ENCODE measurements at regions not wholly inside any gene's neighbourhood (a gene's known extent, or its start where the extent isn't known, plus 50 kb on each side); places are given as distances from the start of the nearest gene placed in this dataset.
"Not testable (repeated sequence)": the region's sequence is repeated elsewhere in the genome, so short reads cannot be mapped to it uniquely, and the experiment has no call there.

- no peak for DNase-seq
Observed at GRCh38 chr14:34059037-34059924, 108.4 kb upstream of the EGLN3 start.

- DNase-seq = no peak
Observed at GRCh38 chr14:34058510-34058909, 107.6 kb upstream of the EGLN3 start.

- no peak for DNase-seq
Observed at GRCh38 chr14:34056046-34056445, 105.2 kb upstream of the EGLN3 start.

- DNase-seq = no peak
Observed at GRCh38 chr14:34055157-34055950, 104.5 kb upstream of the EGLN3 start.

- DNase-seq = no peak
Observed at GRCh38 chr14:34053666-34054065, 102.8 kb upstream of the EGLN3 start.

- DNase-seq = no peak
Observed at GRCh38 chr14:34052658-34053014, 101.8 kb upstream of the EGLN3 start.

GRCh38 chr14:34051966-34052657 is 101.2 kb upstream of the EGLN3 start:
- DNase-seq = no peak

GRCh38 chr14:34050606-34051005 is 99.7 kb upstream of the EGLN3 start:
- no peak for DNase-seq

- DNase-seq = no peak
Observed at GRCh38 chr14:34049790-34050189, 98.9 kb upstream of the EGLN3 start.

- DNase-seq = not testable (repeated sequence)
Observed at GRCh38 chr14:34049187-34049586, 98.3 kb upstream of the EGLN3 start.

GRCh38 chr14:34046799-34047520 is 96.1 kb upstream of the EGLN3 start:
- no peak for DNase-seq

- no peak for DNase-seq
Observed at GRCh38 chr14:34044666-34045306, 93.9 kb upstream of the EGLN3 start.

- DNase-seq = no peak
Observed at GRCh38 chr14:34044373-34044637, 93.4 kb upstream of the EGLN3 start.

GRCh38 chr14:34043627-34044372 is 92.9 kb upstream of the EGLN3 start:
- DNase-seq = peak; percentile 39 to 42

- no peak for DNase-seq
Observed at GRCh38 chr14:34041220-34041619, 90.3 kb upstream of the EGLN3 start.

GRCh38 chr14:34040766-34041165 is 89.9 kb upstream of the EGLN3 start:
- DNase-seq = no peak

- no peak for DNase-seq
Observed at GRCh38 chr14:34039428-34040047, 88.7 kb upstream of the EGLN3 start.

GRCh38 chr14:34038358-34039057 is 87.6 kb upstream of the EGLN3 start:
- DNase-seq = no peak

- DNase-seq = no peak
Observed at GRCh38 chr14:34036319-34036766, 85.5 kb upstream of the EGLN3 start.

- DNase-seq = no peak
Observed at GRCh38 chr14:34035934-34036250, 85.0 kb upstream of the EGLN3 start.

Measured in activated CD4-positive, alpha-beta T cell treated with anti-CD3 and anti-CD28 coated beads, Interleukin-2, amount 50 U/mL, for 4 hours (primary cell).